SK-N-SH (cell line): ENCODE measurements at regions not wholly inside any gene's neighbourhood (a gene's known extent, or its start where the extent isn't known, plus 50 kb on each side); places are given as distances from the start of the nearest gene placed in this dataset.

Experiments
- CTCF ChIA-PET: fragments of 300-600, 350-600 bp; formaldehyde crosslinking; extraction: SDS; loops from one replicate; lab custom pipeline; 2021; lab: Yijun Ruan, JAX
- POLR2A ChIA-PET: fragments of 350-600 bp; sonication (Branson Sonifier 250); formaldehyde crosslinking; extraction: SDS; loops from one replicate; lab custom pipeline; 2020; ENCODE audit warnings: antibody characterized with exemption, inconsistent platforms; lab: Yijun Ruan, JAX
- DNase-seq: peaks from one replicate; pipeline ENCODE4 v3.0.0; 2012
- H2AFZ ChIP-seq: fragments of 200-600 bp; sonication (generic); 2 replicates; pipeline ENCODE4 v1.8.1; 2016; ENCODE audit warnings: antibody characterized with exemption, mild to moderate bottlenecking, low read depth
- H3F3A ChIP-seq: fragments of 200-600 bp; sonication (generic); replicated peaks from 2 replicates; pipeline ENCODE3; 2016; ENCODE audit warnings: antibody characterized with exemption, mild to moderate bottlenecking; ENCODE audit not compliant: insufficient read depth
- H3K27ac ChIP-seq, 2 experiments: fragments of 200-500 bp in 1 of 2; fragments of 200-600 bp in 1 of 2; sonication (Bioruptor generic) in 1 of 2; sonication (generic), shearing (Covaris generic) in 1 of 2; 2 replicates each; pipeline versions ENCODE4 v1.5.1 to v1.6.1; 2014 to 2016; ENCODE audit warnings: low read depth in 2 of 2, inconsistent platforms in 1 of 2, low read length in 1 of 2, mild to moderate bottlenecking in 1 of 2, mixed read lengths in 1 of 2
- H3K27me3 ChIP-seq: fragments of 200-600 bp; sonication (generic), shearing (Covaris generic); 2 replicates; pipeline ENCODE4 v1.6.1; 2016; ENCODE audit warnings: mixed run types; ENCODE audit not compliant: insufficient read depth
- H3K36me3 ChIP-seq, 2 experiments: fragments of 200-500 bp in 1 of 2; fragments of 200-600 bp in 1 of 2; sonication (Bioruptor generic) in 1 of 2; sonication (generic) in 1 of 2; replicated peaks in 1 of 2; 2 replicates each; pipeline versions ENCODE3 to v1.5.1; 2014 to 2016; ENCODE audit warnings: low read length in 1 of 2, mild to moderate bottlenecking in 1 of 2; ENCODE audit not compliant: insufficient read depth in 2 of 2, control insufficient read depth in 1 of 2
- H3K4me1 ChIP-seq, 2 experiments: fragments of 200-500 bp in 1 of 2; fragments of 200-600 bp in 1 of 2; sonication (Bioruptor generic) in 1 of 2; sonication (generic), shearing (Covaris generic) in 1 of 2; 2 replicates each; pipeline versions ENCODE4 v1.5.1 to v1.6.1; 2014 to 2016; ENCODE audit warnings: low read depth in 1 of 2, low read length in 1 of 2, mixed run types in 1 of 2; ENCODE audit not compliant: insufficient read depth in 2 of 2, control insufficient read depth in 1 of 2
- H3K4me2 ChIP-seq: fragments of 200-600 bp; sonication (generic), shearing (Covaris generic); 2 replicates; pipeline ENCODE4 v1.6.1; 2017; ENCODE audit warnings: mixed run types
- H3K4me3 ChIP-seq, 2 experiments: fragments of 200-500 bp in 1 of 2; fragments of 200-600 bp in 1 of 2; sonication (Bioruptor generic) in 1 of 2; sonication (generic), shearing (Covaris generic) in 1 of 2; 2 replicates each; pipeline versions ENCODE4 v1.5.1 to v1.8.1; 2014 to 2016; ENCODE audit warnings: low read depth in 2 of 2, inconsistent platforms in 1 of 2, low read length in 1 of 2, mild to moderate bottlenecking in 1 of 2, mixed read lengths in 1 of 2, moderate library complexity in 1 of 2
- H3K79me2 ChIP-seq: fragments of 200-600 bp; sonication (generic); 2 replicates; pipeline ENCODE4 v1.8.1; 2017; ENCODE audit warnings: mild to moderate bottlenecking; ENCODE audit not compliant: insufficient read depth
- H3K9ac ChIP-seq: fragments of 200-600 bp; sonication (generic); 2 replicates; pipeline ENCODE4 v1.6.1; 2017; ENCODE audit warnings: mixed run types
- H3K9me2 ChIP-seq: fragments of 200-600 bp; sonication (generic); 2 replicates; pipeline ENCODE4 v1.6.1; 2017; ENCODE audit warnings: mixed run types
- H3K9me3 ChIP-seq: fragments of 200-600 bp; sonication (generic); 2 replicates; pipeline ENCODE4 v1.6.1; 2017; ENCODE audit warnings: mixed run types, mild to moderate bottlenecking, moderate library complexity
- H4K20me1 ChIP-seq: fragments of 200-600 bp; sonication (generic); 2 replicates; pipeline ENCODE4 v1.6.1; 2017; ENCODE audit warnings: mild to moderate bottlenecking, mixed run types; ENCODE audit not compliant: insufficient read depth
- CTCF ChIP-seq: fragments of 200-600 bp; sonication (generic); IDR thresholded peaks from 2 replicates; pipeline ENCODE4 v1.6.1; 2017; ENCODE audit warnings: antibody characterized with exemption, mild to moderate bottlenecking, moderate library complexity
- EP300 ChIP-seq, 2 experiments: IDR thresholded peaks; 2 replicates each; pipeline versions ENCODE4 v1.4.0 to v1.6.1; 2012; ENCODE audit warnings: borderline replicate concordance in 1 of 2, low read depth in 1 of 2, low read length in 1 of 2
- IRF3 ChIP-seq: fragments of 150-350 bp; IDR thresholded peaks from 2 replicates; pipeline ENCODE4 v1.6.1; 2016; ENCODE audit warnings: mild to moderate bottlenecking, low read depth, low read length
- MAX ChIP-seq: IDR thresholded peaks from 2 replicates; pipeline ENCODE4 v1.4.0; 2012; ENCODE audit warnings: low read depth
- MXI1 ChIP-seq: IDR thresholded peaks from 2 replicates; pipeline ENCODE4 v1.6.1; 2012; ENCODE audit warnings: mild to moderate bottlenecking, low read depth, low read length, improper control_type of control experiment
- NRF1 ChIP-seq: IDR thresholded peaks from 2 replicates; pipeline ENCODE4 v1.6.1; 2012; ENCODE audit warnings: low read depth, mild to moderate bottlenecking, low read length
- POLR2AphosphoS5 ChIP-seq: IDR thresholded peaks from 2 replicates; pipeline ENCODE4 v1.6.1; 2012; ENCODE audit warnings: low read depth, low read length
- REST ChIP-seq: IDR thresholded peaks from 2 replicates; pipeline ENCODE4 v1.6.1; 2012; ENCODE audit warnings: mild to moderate bottlenecking, low read depth, low read length, moderate library complexity
- RXRA ChIP-seq: IDR thresholded peaks from 2 replicates; pipeline ENCODE4 v1.4.0; 2012; ENCODE audit warnings: low read depth, mild to moderate bottlenecking, borderline replicate concordance
- SIN3A ChIP-seq: IDR thresholded peaks from 2 replicates; pipeline ENCODE4 v1.6.1; 2012; ENCODE audit warnings: low read depth, mild to moderate bottlenecking, low read length, moderate library complexity, borderline replicate concordance
- TCF12 ChIP-seq: IDR thresholded peaks from 2 replicates; pipeline ENCODE4 v1.4.0; 2012
- ZBTB33 ChIP-seq: IDR thresholded peaks from 2 replicates; pipeline ENCODE4 v1.4.0; 2012; ENCODE audit warnings: low read depth, borderline replicate concordance
- WGBS: methylation state at CpG from one replicate; pipeline ENCODE4 v1.1.6; 2017; ENCODE audit warnings: low lambda C conversion rate; 5-methylcytosine and 5-hydroxymethylcytosine counted together

- no peaks in the 10 kb centered on the region for H3F3A ChIP-seq
- no peaks in the 10 kb centered on the region for H3K79me2 ChIP-seq
- 58% methylated on average over 2 of the region's 2 CpGs for WGBS
- H3K9me2 ChIP-seq, result no peaks in the 10 kb centered on the region
- ChIA-PET POLR2A (no interaction called here), CTCF (no interaction called here)
- H3K9ac ChIP-seq, result no peak overlapping the region
- no peak overlapping the region for H3K4me2 ChIP-seq
- peaks cover 0 to 2% of the 10 kb centered on the region in 2 experiments; a peak in 2 of 4 replicates for H3K4me1 ChIP-seq
- TF ChIP-seq MAX, result no peak
- no peak for TF ChIP-seq NRF1
- TF ChIP-seq IRF3, result no peak
- TF ChIP-seq RXRA, result no peak
- no peak for TF ChIP-seq TCF12
- TF ChIP-seq EP300 (IDR thresholded peaks at IDR 0.05; ENCODE audit: borderline replicate concordance in 1 of 2, low read depth in 1 of 2, low read length in 1 of 2), result no peak
- no peak for TF ChIP-seq MXI1
- TF ChIP-seq REST, result no peak
- H3K27me3 ChIP-seq, result no peaks in the 10 kb centered on the region
- DNase-seq, result no peak
- H3K4me3 ChIP-seq, result no peak overlapping the region
- no peak overlapping the region for H2AFZ ChIP-seq
- no peaks in the 10 kb centered on the region for H3K9me3 ChIP-seq
- H4K20me1 ChIP-seq, result no peaks in the 10 kb centered on the region
- no peaks in the 10 kb centered on the region for H3K36me3 ChIP-seq
- no peak overlapping the region for H3K27ac ChIP-seq
These were observed 72.3 kb upstream of the PDE7B start for GRCh38 chr6:135779213-135779612.

- H3F3A ChIP-seq, result no peaks in the 10 kb centered on the region
- TF ChIP-seq MAX (no peak), POLR2AphosphoS5 (no peak), CTCF (no peak), IRF3 (no peak), SIN3A (no peak), MXI1 (no peak), ZBTB33 (no peak)
- H3K4me3 ChIP-seq, result no peak overlapping the region
- no peak overlapping the region for H3K27ac ChIP-seq
- H3K9ac ChIP-seq, result no peak overlapping the region
- no peaks in the 10 kb centered on the region for H4K20me1 ChIP-seq
- no peaks in the 10 kb centered on the region for H3K9me3 ChIP-seq
- no peak overlapping the region for H3K4me2 ChIP-seq
- WGBS, result 85% methylated on average over 1 of the region's 1 CpG
- ChIA-PET CTCF (interaction anchor here (0.7 kb wide), 1 partner anchor 104 kb away, joined by 3 read pairs; no protein-coding TSS in a partner anchor), POLR2A (no interaction called here)
- H3K9me2 ChIP-seq, result no peaks in the 10 kb centered on the region
- DNase-seq, result no peak
- no peaks in the 10 kb centered on the region for H3K36me3 ChIP-seq
- H3K4me1 ChIP-seq, result peaks cover 0 to 4% of the 10 kb centered on the region in 2 experiments; a peak in 2 of 4 replicates
- no peaks in the 10 kb centered on the region for H3K79me2 ChIP-seq
- H3K27me3 ChIP-seq, result no peaks in the 10 kb centered on the region
- H2AFZ ChIP-seq, result no peak overlapping the region
These were observed 71.2 kb upstream of the PDE7B start for GRCh38 chr6:135780326-135780725.
